H1 (cell line): ENCODE measurements at regions not wholly inside any gene's neighbourhood (a gene's known extent, or its start where the extent isn't known, plus 50 kb on each side); places are given as distances from the start of the nearest gene placed in this dataset.

Source experiments
- CTCF ChIA-PET: fragments of 300-600 bp; sonication (Branson Sonifier 250); formaldehyde crosslinking; loops from one replicate; lab custom pipeline; 2021; ENCODE audit not compliant: partially characterized antibody; lab: Charles Lee
- POLR2A ChIA-PET: fragments of 300-600 bp; sonication (Branson Sonifier 250); formaldehyde crosslinking; loops from one replicate; lab custom pipeline; 2021; ENCODE audit warnings: inconsistent platforms; ENCODE audit not compliant: partially characterized antibody; lab: Charles Lee
- DNase-seq, 2 experiments: peaks; one replicate each; pipeline versions ENCODE4 v3.0.0 to v3.0.0-alpha.2; 2010 to 2022; ENCODE audit warnings: low spot score in 2 of 2, low read depth in 1 of 2, mixed read lengths in 1 of 2
- FAIRE-seq: peaks from 2 replicates; lab custom pipeline; 2011; peaks lifted over from hg19 to GRCh38; lab: Jason Lieb, UNC
- H2AFZ ChIP-seq: 2 replicates; pipeline ENCODE4 v1.8.1; 2012; ENCODE audit warnings: low read length, inconsistent platforms
- H2AK5ac ChIP-seq: 2 replicates; pipeline ENCODE4 v1.6.1; 2013; ENCODE audit warnings: low read depth, low read length
- H2BK120ac ChIP-seq: replicated peaks from 2 replicates; pipeline ENCODE3; 2013; ENCODE audit warnings: low read depth, low read length, inconsistent platforms
- H2BK12ac ChIP-seq: 2 replicates; pipeline ENCODE4 v1.6.1; 2013; ENCODE audit warnings: low read depth, low read length
- H2BK15ac ChIP-seq: 2 replicates; pipeline ENCODE4 v1.6.1; 2013; ENCODE audit warnings: low read length
- H2BK20ac ChIP-seq: 2 replicates; pipeline ENCODE4 v1.6.1; 2013; ENCODE audit warnings: low read length
- H2BK5ac ChIP-seq: 2 replicates; pipeline ENCODE4 v1.6.1; 2013; ENCODE audit warnings: low read depth, low read length
- H3K14ac ChIP-seq: 2 replicates; pipeline ENCODE4 v1.6.1; 2013; ENCODE audit warnings: inconsistent platforms; ENCODE audit not compliant: insufficient read length
- H3K18ac ChIP-seq: 2 replicates; pipeline ENCODE4 v1.6.1; 2013; ENCODE audit warnings: low read length; ENCODE audit errors: extremely low read depth
- H3K23ac ChIP-seq: 2 replicates; pipeline ENCODE4 v1.6.1; 2013; ENCODE audit warnings: inconsistent platforms; ENCODE audit not compliant: insufficient read length
- H3K23me2 ChIP-seq: 2 replicates; pipeline ENCODE4 v1.6.1; 2013; ENCODE audit warnings: low read depth, low read length
- H3K27ac ChIP-seq: 2 replicates; pipeline ENCODE4 v1.6.1; 2011; ENCODE audit warnings: low read depth, low read length, inconsistent platforms
- H3K27me3 ChIP-seq, 4 experiments: replicated peaks in 1 of 4; 1 replicate in 1 of 4; 2 replicates in 3 of 4; pipeline versions ENCODE4 v1.6.1 to v1.8.1; 2011 to 2013; ENCODE audit warnings: low read length in 3 of 4, mild to moderate bottlenecking in 3 of 4, inconsistent platforms in 2 of 4, mixed read lengths in 2 of 4, moderate library complexity in 1 of 4; ENCODE audit not compliant: control insufficient read depth in 3 of 4, insufficient read depth in 3 of 4; ENCODE audit errors: extremely low read depth in 1 of 4
- H3K36me3 ChIP-seq, 4 experiments: 2 replicates each; pipeline versions ENCODE4 v1.6.1 to v1.8.1; 2011 to 2013; ENCODE audit warnings: mild to moderate bottlenecking in 4 of 4, low read length in 3 of 4, moderate library complexity in 2 of 4, control low read depth in 1 of 4, inconsistent platforms in 1 of 4; ENCODE audit not compliant: insufficient read depth in 4 of 4, control insufficient read depth in 2 of 4
- H3K4ac ChIP-seq: replicated peaks from 2 replicates; pipeline ENCODE3; 2013; ENCODE audit warnings: low read length, low read depth, mixed read lengths, inconsistent platforms; ENCODE audit not compliant: insufficient read length
- H3K4me1 ChIP-seq, 4 experiments: replicated peaks in 1 of 4; 1 replicate in 1 of 4; 2 replicates in 3 of 4; pipeline versions ENCODE4 v1.6.1 to v1.8.1; 2011 to 2013; ENCODE audit warnings: low read length in 3 of 4, inconsistent platforms in 2 of 4, mixed read lengths in 1 of 4; ENCODE audit not compliant: insufficient read depth in 4 of 4, control insufficient read depth in 3 of 4
- H3K4me2 ChIP-seq, 2 experiments: 2 replicates each; pipeline versions ENCODE4 v1.6.1 to v1.8.1; 2011 to 2013; ENCODE audit warnings: low read depth in 2 of 2, low read length in 2 of 2, control low read depth in 1 of 2, inconsistent platforms in 1 of 2, mild to moderate bottlenecking in 1 of 2; ENCODE audit not compliant: insufficient read depth in 1 of 2
- H3K4me3 ChIP-seq, 4 experiments: fragments of 200-600, 300-600 bp in 1 of 4; sonication (generic), shearing (Covaris generic), sonication (Bioruptor Twin) in 1 of 4; 2 replicates each; pipeline versions ENCODE4 v1.5.1 to v1.8.1; 2011 to 2016; ENCODE audit warnings: low read length in 4 of 4, low read depth in 3 of 4, control low read depth in 2 of 4, inconsistent platforms in 2 of 4, mild to moderate bottlenecking in 2 of 4, mixed read lengths in 1 of 4, moderate library complexity in 1 of 4; ENCODE audit not compliant: insufficient read depth in 2 of 4; ENCODE audit errors: extremely low read depth in 1 of 4
- H3K56ac ChIP-seq: replicated peaks from 2 replicates; pipeline ENCODE3; 2013; ENCODE audit warnings: low read depth, mild to moderate bottlenecking, mixed read lengths, low read length, inconsistent platforms; ENCODE audit not compliant: insufficient read length
- H3K79me1 ChIP-seq: 2 replicates; pipeline ENCODE4 v1.6.1; 2013; ENCODE audit warnings: low read depth, low read length, control low read depth
- H3K79me2 ChIP-seq, 2 experiments: 2 replicates each; pipeline versions ENCODE4 v1.6.1 to v1.8.1; 2012 to 2013; ENCODE audit warnings: low read length in 2 of 2, mild to moderate bottlenecking in 2 of 2, inconsistent platforms in 1 of 2; ENCODE audit not compliant: insufficient read depth in 2 of 2, control insufficient read depth in 1 of 2
- H3K9ac ChIP-seq, 4 experiments: replicated peaks in 1 of 4; 1 replicate in 1 of 4; 2 replicates in 3 of 4; pipeline versions ENCODE4 v1.6.1 to v1.8.1; 2011 to 2013; ENCODE audit warnings: low read depth in 3 of 4, low read length in 3 of 4, control low read depth in 2 of 4, mild to moderate bottlenecking in 2 of 4, moderate library complexity in 2 of 4, inconsistent platforms in 1 of 4; ENCODE audit errors: extremely low read depth in 1 of 4
- H3K9me3 ChIP-seq, 2 experiments: 2 replicates each; pipeline versions ENCODE4 v1.6.1 to v1.8.1; 2012 to 2013; ENCODE audit warnings: mild to moderate bottlenecking in 2 of 2, moderate library complexity in 2 of 2, control low read depth in 1 of 2, inconsistent platforms in 1 of 2, low read depth in 1 of 2, low read length in 1 of 2, mixed read lengths in 1 of 2; ENCODE audit not compliant: insufficient read depth in 2 of 2
- H4K20me1 ChIP-seq, 2 experiments: replicated peaks in 1 of 2; 2 replicates each; pipeline versions ENCODE3 to v1.8.1; 2011 to 2013; ENCODE audit warnings: inconsistent platforms in 2 of 2, low read length in 2 of 2, mild to moderate bottlenecking in 1 of 2; ENCODE audit not compliant: insufficient read depth in 2 of 2, control insufficient read depth in 1 of 2
- H4K5ac ChIP-seq: 2 replicates; pipeline ENCODE4 v1.6.1; 2013; ENCODE audit warnings: low read length, low read depth, mixed read lengths, inconsistent platforms; ENCODE audit not compliant: insufficient read length
- H4K8ac ChIP-seq: 2 replicates; pipeline ENCODE4 v1.8.0; 2013; ENCODE audit warnings: mild to moderate bottlenecking, moderate library complexity, low read length, inconsistent platforms; ENCODE audit not compliant: insufficient read depth; ENCODE audit errors: extremely low read depth
- H4K91ac ChIP-seq: replicated peaks from 2 replicates; pipeline ENCODE3; 2013; ENCODE audit warnings: low read length, mixed read lengths, inconsistent platforms; ENCODE audit not compliant: insufficient read length
- ATF3 ChIP-seq: IDR thresholded peaks from 2 replicates; pipeline ENCODE4 v1.6.1; 2011; ENCODE audit warnings: low read depth, mild to moderate bottlenecking, low read length; ENCODE audit not compliant: insufficient read depth
- CEBPB ChIP-seq: IDR thresholded peaks from 2 replicates; pipeline ENCODE4 v1.6.1; 2012; ENCODE audit warnings: low read depth, low read length
- CTBP2 ChIP-seq: IDR thresholded peaks from 2 replicates; pipeline ENCODE4 v1.7.0; 2011; ENCODE audit warnings: borderline replicate concordance, mild to moderate bottlenecking, moderate library complexity, mixed read lengths, low read length; ENCODE audit not compliant: insufficient read depth, insufficient read length
- CTCF ChIP-seq, 3 experiments: IDR thresholded peaks; 1 replicate in 2 of 3; 2 replicates in 1 of 3; pipeline versions ENCODE4 v1.5.1 to v1.6.1; 2011; ENCODE audit warnings: low read length in 3 of 3, mild to moderate bottlenecking in 3 of 3, inconsistent platforms in 2 of 3, low read depth in 1 of 3, moderate library complexity in 1 of 3; ENCODE audit not compliant: insufficient read depth in 1 of 3; ENCODE audit errors: control extremely low read depth in 1 of 3
- HDAC6 ChIP-seq: IDR thresholded peaks from one replicate; pipeline ENCODE4 v1.7.1; 2012; ENCODE audit warnings: low read depth, mild to moderate bottlenecking, inconsistent platforms, low read length, moderate library complexity
- KDM4A ChIP-seq: IDR thresholded peaks from one replicate; pipeline ENCODE4 v1.7.1; 2012; ENCODE audit warnings: low read depth, mild to moderate bottlenecking, moderate library complexity, low read length, inconsistent platforms; ENCODE audit not compliant: severe bottlenecking
- MAX ChIP-seq: IDR thresholded peaks from 2 replicates; pipeline ENCODE4 v1.6.1; 2012; ENCODE audit warnings: inconsistent platforms
- POLR2AphosphoS5 ChIP-seq: IDR thresholded peaks from 2 replicates; pipeline ENCODE4 v1.6.1; 2011; ENCODE audit warnings: low read depth, low read length
- RAD21 ChIP-seq, 2 experiments: IDR thresholded peaks in 1 of 2; conservative IDR thresholded peaks in 1 of 2; 2 replicates each; pipeline ENCODE4 v1.6.1; 2011; ENCODE audit warnings: low read depth in 2 of 2, low read length in 2 of 2, improper control_type of control experiment in 1 of 2, inconsistent platforms in 1 of 2, mild to moderate bottlenecking in 1 of 2, moderate library complexity in 1 of 2
- SAP30 ChIP-seq: fragments of 300-600 bp; sonication (generic); IDR thresholded peaks from 2 replicates; pipeline ENCODE4 v1.7.1; 2012; ENCODE audit warnings: low read length, moderate library complexity, mild to moderate bottlenecking, inconsistent platforms; ENCODE audit not compliant: insufficient read depth, insufficient replicate concordance
- WGBS, 2 experiments: shearing (Covaris generic) in 1 of 2; methylation state at CpG; one replicate each; pipeline versions ENCODE4 v1.1.6 to v1.1.7; 2013 to 2015; ENCODE audit warnings: low lambda C conversion rate in 2 of 2, mixed read lengths in 2 of 2, inconsistent platforms in 1 of 2, low coverage in 1 of 2, missing lambda C conversion rate in 1 of 2; ENCODE audit not compliant: insufficient replicate concordance in 2 of 2, insufficient coverage in 1 of 2, insufficient read length in 1 of 2; ENCODE audit errors: extremely low coverage in 1 of 2, missing lambda C conversion rate in 1 of 2; 5-methylcytosine and 5-hydroxymethylcytosine counted together

GRCh38 chr6:112785408-112785807, 438.3 kb downstream of the RFPL4B start:
- Histone ChIP-seq H4K8ac (no peak overlapping the region), H3K9ac (no peak overlapping the region), H3K4ac (no peak overlapping the region), H4K20me1 (no peaks in the 10 kb centered on the region), H3K36me3 (no peaks in the 10 kb centered on the region), H3K27ac (no peak overlapping the region), H4K5ac (no peak overlapping the region), H2BK5ac (no peak overlapping the region), H4K91ac (no peak overlapping the region), H2BK15ac (no peak overlapping the region), H2BK120ac (no peak overlapping the region), H3K9me3 (no peaks in the 10 kb centered on the region), H3K23ac (no peak overlapping the region), H3K79me2 (no peaks in the 10 kb centered on the region), H3K4me2 (no peak overlapping the region), H3K56ac (no peak overlapping the region), H3K18ac (no peak overlapping the region), H2BK12ac (no peak overlapping the region), H2AFZ (no peak overlapping the region), H3K23me2 (no peaks in the 10 kb centered on the region), H2BK20ac (no peak overlapping the region), H3K79me1 (no peaks in the 10 kb centered on the region), H3K14ac (no peak overlapping the region), H3K4me3 (no peak overlapping the region), H2AK5ac (no peak overlapping the region), H3K27me3 (no peaks in the 10 kb centered on the region), H3K4me1 (peaks cover 0 to 2% (median 0%) of the 10 kb centered on the region in 4 experiments; a peak in 1 of 7 replicates)
- CTCF ChIA-PET = interaction anchor here (0.9 to 1.1 kb wide), 2 partner anchors 8 to 521 kb away, joined by 3 read pairs; no protein-coding TSS in a partner anchor
- WGBS, 2 experiments = 95% methylated on average over 2 of the region's 2 CpGs; no CpG with 5 or more reads in 1 of the 2 experiments
- FAIRE-seq (no peak), DNase-seq (no peak)
- POLR2A ChIA-PET = no interaction called here
- no peak for TF ChIP-seq ATF3
- TF ChIP-seq CTBP2 = no peak
- no peak for TF ChIP-seq CTCF (IDR thresholded peaks at IDR 0.05; ENCODE audit: control extremely low read depth in 1 of 3, insufficient read depth in 1 of 3, low read depth in 1 of 3, low read length in 3 of 3)
- TF ChIP-seq HDAC6 = no peak
- no peak for TF ChIP-seq MAX
- TF ChIP-seq POLR2AphosphoS5 = no peak
- TF ChIP-seq KDM4A = no peak
- no peak for TF ChIP-seq SAP30
- TF ChIP-seq CEBPB = no peak
- TF ChIP-seq RAD21 (IDR thresholded peaks at IDR 0.05 in 1 of 2, conservative IDR thresholded peaks at IDR 0.05 in 1 of 2; ENCODE audit: low read depth in 2 of 2, low read length in 2 of 2) = no peak
